Erythroblast (primary cell): ENCODE measurements at regions not wholly inside any gene's neighbourhood (a gene's known extent, or its start where the extent isn't known, plus 50 kb on each side); places are given as distances from the start of the nearest gene placed in this dataset.

Source experiments
- DNase-seq, 2 experiments: peaks; one replicate each; lab custom pipeline; 2025; lab: John Stamatoyannopoulos, UW
- GATA1 ChIP-seq: IDR thresholded peaks from 2 replicates; pipeline ENCODE4 v1.6.1; 2011; ENCODE audit warnings: low read depth, mild to moderate bottlenecking, control low read depth, low read length, moderate library complexity
- POLR2A ChIP-seq: IDR thresholded peaks from 2 replicates; pipeline ENCODE4 v1.6.1; 2011; ENCODE audit warnings: mild to moderate bottlenecking, low read length

- TF ChIP-seq POLR2A (no peak), GATA1 (no peak)
These were observed 379.7 kb upstream of the ZMIZ1 start for GRCh38 chr10:78688901-78689583.

GRCh38 chr10:78689584-78689935 lies 379.2 kb upstream of the ZMIZ1 start:
- TF ChIP-seq GATA1 (no peak), POLR2A (no peak)

More at GRCh38 chr10:78688901-78689583, 379.7 kb upstream of the ZMIZ1 start:
- DNase-seq = no peak

GRCh38 chr10:78690354-78691111 lies 378.2 kb upstream of the ZMIZ1 start:
- TF ChIP-seq POLR2A (no peak), GATA1 (no peak)
- DNase-seq = no peak

More at GRCh38 chr10:78689584-78689935, 379.2 kb upstream of the ZMIZ1 start:
- DNase-seq = no peak

- TF ChIP-seq GATA1 = no peak
- no peak for TF ChIP-seq POLR2A
- DNase-seq = no peak
These were observed 377.3 kb upstream of the ZMIZ1 start for GRCh38 chr10:78691301-78692030.

GRCh38 chr10:78692071-78692470 lies 376.7 kb upstream of the ZMIZ1 start:
- no peak for DNase-seq
- TF ChIP-seq GATA1 = no peak
- no peak for TF ChIP-seq POLR2A

- no peak for DNase-seq
- no peak for TF ChIP-seq GATA1
- TF ChIP-seq POLR2A = no peak
These were observed 372.9 kb upstream of the ZMIZ1 start for GRCh38 chr10:78695846-78696245.

- DNase-seq = no peak
- no peak for TF ChIP-seq POLR2A
- no peak for TF ChIP-seq GATA1
These were observed 371.9 kb upstream of the ZMIZ1 start for GRCh38 chr10:78696791-78697395.

- DNase-seq = no peak
- TF ChIP-seq GATA1 (no peak), POLR2A (no peak)
These were observed 368.8 kb upstream of the ZMIZ1 start for GRCh38 chr10:78699971-78700370.

GRCh38 chr10:78700413-78700812 lies 368.4 kb upstream of the ZMIZ1 start:
- TF ChIP-seq POLR2A (no peak), GATA1 (no peak)
- DNase-seq = no peak

- TF ChIP-seq POLR2A (no peak), GATA1 (no peak)
- DNase-seq = no peak
These were observed 367.8 kb upstream of the ZMIZ1 start for GRCh38 chr10:78700816-78701520.

- DNase-seq = no peak
- TF ChIP-seq POLR2A (no peak), GATA1 (no peak)
These were observed 366.6 kb upstream of the ZMIZ1 start for GRCh38 chr10:78702186-78702585.

GRCh38 chr10:78702876-78703275 lies 365.9 kb upstream of the ZMIZ1 start:
- TF ChIP-seq POLR2A (no peak), GATA1 (no peak)
- no peak for DNase-seq

- DNase-seq = no peak
- TF ChIP-seq POLR2A (no peak), GATA1 (no peak)
These were observed 365.2 kb upstream of the ZMIZ1 start for GRCh38 chr10:78703593-78703992.
